H1 (cell line): ENCODE measurements at regions not wholly inside any gene's neighbourhood (a gene's known extent, or its start where the extent isn't known, plus 50 kb on each side); places are given as distances from the start of the nearest gene placed in this dataset.

Experiments used
- CEBPB ChIP-seq: IDR thresholded peaks from 2 replicates; pipeline ENCODE4 v1.6.1; 2012; ENCODE audit warnings: low read depth, low read length
- CHD2 ChIP-seq: IDR thresholded peaks from 2 replicates; pipeline ENCODE4 v1.6.1; 2012; ENCODE audit warnings: low read length, improper control_type of control experiment
- FOSL1 ChIP-seq: IDR thresholded peaks from 2 replicates; pipeline ENCODE4 v1.6.1; 2011; ENCODE audit warnings: mild to moderate bottlenecking, low read depth, low read length, moderate library complexity; ENCODE audit not compliant: insufficient read depth
- GABPA ChIP-seq: IDR thresholded peaks from 2 replicates; pipeline ENCODE4 v1.6.1; 2011; ENCODE audit warnings: mild to moderate bottlenecking, low read length, moderate library complexity, borderline replicate concordance; ENCODE audit not compliant: insufficient read depth
- HDAC2 ChIP-seq, 2 experiments: fragments of 300-600 bp in 1 of 2; sonication (generic) in 1 of 2; IDR thresholded peaks; 2 replicates each; pipeline ENCODE4 v1.6.1; 2011 to 2012; ENCODE audit warnings: low read depth in 2 of 2, low read length in 2 of 2, mild to moderate bottlenecking in 2 of 2, moderate library complexity in 2 of 2, borderline replicate concordance in 1 of 2, inconsistent platforms in 1 of 2
- KDM5A ChIP-seq: fragments of 200-600 bp; IDR thresholded peaks from 2 replicates; pipeline ENCODE4 v1.7.1; 2012; ENCODE audit warnings: mild to moderate bottlenecking, low read length, inconsistent platforms, mixed read lengths
- POLR2A ChIP-seq, 2 experiments: IDR thresholded peaks; 1 replicate in 1 of 2; 2 replicates in 1 of 2; pipeline ENCODE4 v1.6.1; 2011; ENCODE audit warnings: low read depth in 2 of 2, low read length in 2 of 2, mild to moderate bottlenecking in 2 of 2; ENCODE audit errors: control extremely low read depth in 1 of 2
- POU5F1 ChIP-seq: IDR thresholded peaks from 2 replicates; pipeline ENCODE4 v1.6.1; 2011; ENCODE audit warnings: low read depth, mild to moderate bottlenecking, low read length, moderate library complexity
- RXRA ChIP-seq: IDR thresholded peaks from 2 replicates; pipeline ENCODE4 v1.6.1; 2011; ENCODE audit warnings: low read depth, mild to moderate bottlenecking, low read length, moderate library complexity; ENCODE audit not compliant: insufficient read depth
- SAP30 ChIP-seq: fragments of 300-600 bp; sonication (generic); IDR thresholded peaks from 2 replicates; pipeline ENCODE4 v1.7.1; 2012; ENCODE audit warnings: low read length, moderate library complexity, mild to moderate bottlenecking, inconsistent platforms; ENCODE audit not compliant: insufficient read depth, insufficient replicate concordance
- SIN3A ChIP-seq, 2 experiments: IDR thresholded peaks in 1 of 2; conservative IDR thresholded peaks in 1 of 2; 2 replicates each; pipeline ENCODE4 v1.6.1; 2011 to 2012; ENCODE audit warnings: low read length in 2 of 2, improper control_type of control experiment in 1 of 2, low read depth in 1 of 2, mild to moderate bottlenecking in 1 of 2
- TAF1 ChIP-seq: IDR thresholded peaks from 2 replicates; pipeline ENCODE4 v1.6.1; 2011; ENCODE audit warnings: mild to moderate bottlenecking, low read depth, low read length
- USF2 ChIP-seq: IDR thresholded peaks from 2 replicates; pipeline ENCODE4 v1.6.1; 2011; ENCODE audit warnings: low read length, improper control_type of control experiment

GRCh38 chr4:96189761-96190160 lies 349.9 kb downstream of the PDHA2 start (continued):
- TF ChIP-seq HDAC2 (IDR thresholded peaks at IDR 0.05; ENCODE audit: borderline replicate concordance in 1 of 2, low read depth in 2 of 2, low read length in 2 of 2) (no peak), SAP30 (no peak), FOSL1 (no peak), CEBPB (no peak), CHD2 (no peak), GABPA (no peak), USF2 (no peak), KDM5A (no peak), RXRA (no peak), TAF1 (no peak), SIN3A (conservative IDR thresholded peaks at IDR 0.05 in 1 of 2, IDR thresholded peaks at IDR 0.05 in 1 of 2; ENCODE audit: low read depth in 1 of 2, low read length in 2 of 2) (no peak), POLR2A (IDR thresholded peaks at IDR 0.05; ENCODE audit: control extremely low read depth in 1 of 2, low read depth in 2 of 2, low read length in 2 of 2) (no peak), POU5F1 (no peak)
- TF ChIP-seq, all 59 proteins: peak for 0
